H1 (cell line): ENCODE measurements at regions not wholly inside any gene's neighbourhood (a gene's known extent, or its start where the extent isn't known, plus 50 kb on each side); places are given as distances from the start of the nearest gene placed in this dataset.
A peak's percentile ranks its signal among the peaks of the same experiment; 100 is the strongest.

Experiments
- CTCF ChIA-PET: fragments of 300-600 bp; sonication (Branson Sonifier 250); formaldehyde crosslinking; loops from one replicate; lab custom pipeline; 2021; ENCODE audit not compliant: partially characterized antibody; lab: Charles Lee
- POLR2A ChIA-PET: fragments of 300-600 bp; sonication (Branson Sonifier 250); formaldehyde crosslinking; loops from one replicate; lab custom pipeline; 2021; ENCODE audit warnings: inconsistent platforms; ENCODE audit not compliant: partially characterized antibody; lab: Charles Lee
- DNase-seq, 2 experiments: peaks; one replicate each; pipeline versions ENCODE4 v3.0.0 to v3.0.0-alpha.2; 2010 to 2022; ENCODE audit warnings: low spot score in 2 of 2, low read depth in 1 of 2, mixed read lengths in 1 of 2
- FAIRE-seq: peaks from 2 replicates; lab custom pipeline; 2011; peaks lifted over from hg19 to GRCh38; lab: Jason Lieb, UNC
- H2AFZ ChIP-seq: 2 replicates; pipeline ENCODE4 v1.8.1; 2012; ENCODE audit warnings: low read length, inconsistent platforms
- H2AK5ac ChIP-seq: 2 replicates; pipeline ENCODE4 v1.6.1; 2013; ENCODE audit warnings: low read depth, low read length
- H2BK120ac ChIP-seq: replicated peaks from 2 replicates; pipeline ENCODE3; 2013; ENCODE audit warnings: low read depth, low read length, inconsistent platforms
- H2BK12ac ChIP-seq: 2 replicates; pipeline ENCODE4 v1.6.1; 2013; ENCODE audit warnings: low read depth, low read length
- H2BK15ac ChIP-seq: 2 replicates; pipeline ENCODE4 v1.6.1; 2013; ENCODE audit warnings: low read length
- H2BK20ac ChIP-seq: 2 replicates; pipeline ENCODE4 v1.6.1; 2013; ENCODE audit warnings: low read length
- H2BK5ac ChIP-seq: 2 replicates; pipeline ENCODE4 v1.6.1; 2013; ENCODE audit warnings: low read depth, low read length
- H3K14ac ChIP-seq: 2 replicates; pipeline ENCODE4 v1.6.1; 2013; ENCODE audit warnings: inconsistent platforms; ENCODE audit not compliant: insufficient read length
- H3K18ac ChIP-seq: 2 replicates; pipeline ENCODE4 v1.6.1; 2013; ENCODE audit warnings: low read length; ENCODE audit errors: extremely low read depth
- H3K23ac ChIP-seq: 2 replicates; pipeline ENCODE4 v1.6.1; 2013; ENCODE audit warnings: inconsistent platforms; ENCODE audit not compliant: insufficient read length
- H3K23me2 ChIP-seq: 2 replicates; pipeline ENCODE4 v1.6.1; 2013; ENCODE audit warnings: low read depth, low read length
- H3K27ac ChIP-seq: 2 replicates; pipeline ENCODE4 v1.6.1; 2011; ENCODE audit warnings: low read depth, low read length, inconsistent platforms
- H3K27me3 ChIP-seq, 4 experiments: replicated peaks in 1 of 4; 1 replicate in 1 of 4; 2 replicates in 3 of 4; pipeline versions ENCODE4 v1.6.1 to v1.8.1; 2011 to 2013; ENCODE audit warnings: low read length in 3 of 4, mild to moderate bottlenecking in 3 of 4, inconsistent platforms in 2 of 4, mixed read lengths in 2 of 4, moderate library complexity in 1 of 4; ENCODE audit not compliant: control insufficient read depth in 3 of 4, insufficient read depth in 3 of 4; ENCODE audit errors: extremely low read depth in 1 of 4
- H3K36me3 ChIP-seq, 4 experiments: 2 replicates each; pipeline versions ENCODE4 v1.6.1 to v1.8.1; 2011 to 2013; ENCODE audit warnings: mild to moderate bottlenecking in 4 of 4, low read length in 3 of 4, moderate library complexity in 2 of 4, control low read depth in 1 of 4, inconsistent platforms in 1 of 4; ENCODE audit not compliant: insufficient read depth in 4 of 4, control insufficient read depth in 2 of 4
- H3K4ac ChIP-seq: replicated peaks from 2 replicates; pipeline ENCODE3; 2013; ENCODE audit warnings: low read length, low read depth, mixed read lengths, inconsistent platforms; ENCODE audit not compliant: insufficient read length
- H3K4me1 ChIP-seq, 4 experiments: replicated peaks in 1 of 4; 1 replicate in 1 of 4; 2 replicates in 3 of 4; pipeline versions ENCODE4 v1.6.1 to v1.8.1; 2011 to 2013; ENCODE audit warnings: low read length in 3 of 4, inconsistent platforms in 2 of 4, mixed read lengths in 1 of 4; ENCODE audit not compliant: insufficient read depth in 4 of 4, control insufficient read depth in 3 of 4
- H3K4me2 ChIP-seq, 2 experiments: 2 replicates each; pipeline versions ENCODE4 v1.6.1 to v1.8.1; 2011 to 2013; ENCODE audit warnings: low read depth in 2 of 2, low read length in 2 of 2, control low read depth in 1 of 2, inconsistent platforms in 1 of 2, mild to moderate bottlenecking in 1 of 2; ENCODE audit not compliant: insufficient read depth in 1 of 2
- H3K4me3 ChIP-seq, 4 experiments: fragments of 200-600, 300-600 bp in 1 of 4; sonication (generic), shearing (Covaris generic), sonication (Bioruptor Twin) in 1 of 4; 2 replicates each; pipeline versions ENCODE4 v1.5.1 to v1.8.1; 2011 to 2016; ENCODE audit warnings: low read length in 4 of 4, low read depth in 3 of 4, control low read depth in 2 of 4, inconsistent platforms in 2 of 4, mild to moderate bottlenecking in 2 of 4, mixed read lengths in 1 of 4, moderate library complexity in 1 of 4; ENCODE audit not compliant: insufficient read depth in 2 of 4; ENCODE audit errors: extremely low read depth in 1 of 4
- H3K56ac ChIP-seq: replicated peaks from 2 replicates; pipeline ENCODE3; 2013; ENCODE audit warnings: low read depth, mild to moderate bottlenecking, mixed read lengths, low read length, inconsistent platforms; ENCODE audit not compliant: insufficient read length
- H3K79me1 ChIP-seq: 2 replicates; pipeline ENCODE4 v1.6.1; 2013; ENCODE audit warnings: low read depth, low read length, control low read depth
- H3K79me2 ChIP-seq, 2 experiments: 2 replicates each; pipeline versions ENCODE4 v1.6.1 to v1.8.1; 2012 to 2013; ENCODE audit warnings: low read length in 2 of 2, mild to moderate bottlenecking in 2 of 2, inconsistent platforms in 1 of 2; ENCODE audit not compliant: insufficient read depth in 2 of 2, control insufficient read depth in 1 of 2
- H3K9ac ChIP-seq, 4 experiments: replicated peaks in 1 of 4; 1 replicate in 1 of 4; 2 replicates in 3 of 4; pipeline versions ENCODE4 v1.6.1 to v1.8.1; 2011 to 2013; ENCODE audit warnings: low read depth in 3 of 4, low read length in 3 of 4, control low read depth in 2 of 4, mild to moderate bottlenecking in 2 of 4, moderate library complexity in 2 of 4, inconsistent platforms in 1 of 4; ENCODE audit errors: extremely low read depth in 1 of 4
- H3K9me3 ChIP-seq, 2 experiments: 2 replicates each; pipeline versions ENCODE4 v1.6.1 to v1.8.1; 2012 to 2013; ENCODE audit warnings: mild to moderate bottlenecking in 2 of 2, moderate library complexity in 2 of 2, control low read depth in 1 of 2, inconsistent platforms in 1 of 2, low read depth in 1 of 2, low read length in 1 of 2, mixed read lengths in 1 of 2; ENCODE audit not compliant: insufficient read depth in 2 of 2
- H4K20me1 ChIP-seq, 2 experiments: replicated peaks in 1 of 2; 2 replicates each; pipeline versions ENCODE3 to v1.8.1; 2011 to 2013; ENCODE audit warnings: inconsistent platforms in 2 of 2, low read length in 2 of 2, mild to moderate bottlenecking in 1 of 2; ENCODE audit not compliant: insufficient read depth in 2 of 2, control insufficient read depth in 1 of 2
- H4K5ac ChIP-seq: 2 replicates; pipeline ENCODE4 v1.6.1; 2013; ENCODE audit warnings: low read length, low read depth, mixed read lengths, inconsistent platforms; ENCODE audit not compliant: insufficient read length
- H4K8ac ChIP-seq: 2 replicates; pipeline ENCODE4 v1.8.0; 2013; ENCODE audit warnings: mild to moderate bottlenecking, moderate library complexity, low read length, inconsistent platforms; ENCODE audit not compliant: insufficient read depth; ENCODE audit errors: extremely low read depth
- H4K91ac ChIP-seq: replicated peaks from 2 replicates; pipeline ENCODE3; 2013; ENCODE audit warnings: low read length, mixed read lengths, inconsistent platforms; ENCODE audit not compliant: insufficient read length
- ATF2 ChIP-seq: IDR thresholded peaks from 2 replicates; pipeline ENCODE4 v1.6.1; 2012; ENCODE audit warnings: low read length, inconsistent platforms
- CHD2 ChIP-seq: IDR thresholded peaks from 2 replicates; pipeline ENCODE4 v1.6.1; 2012; ENCODE audit warnings: low read length, improper control_type of control experiment
- CTBP2 ChIP-seq: IDR thresholded peaks from 2 replicates; pipeline ENCODE4 v1.7.0; 2011; ENCODE audit warnings: borderline replicate concordance, mild to moderate bottlenecking, moderate library complexity, mixed read lengths, low read length; ENCODE audit not compliant: insufficient read depth, insufficient read length
- JUND ChIP-seq: IDR thresholded peaks from 2 replicates; pipeline ENCODE4 v1.6.1; 2011; ENCODE audit warnings: mild to moderate bottlenecking, improper control_type of control experiment, low read length
- KDM1A ChIP-seq: fragments of 200-600, 300-600 bp; sonication (generic); IDR thresholded peaks from 2 replicates; pipeline ENCODE4 v1.7.1; 2016; ENCODE audit warnings: mild to moderate bottlenecking, low read length, borderline replicate concordance
- MAFK ChIP-seq: IDR thresholded peaks from 2 replicates; pipeline ENCODE4 v1.6.1; 2012; ENCODE audit warnings: low read depth, mild to moderate bottlenecking, improper control_type of control experiment, low read length
- NANOG ChIP-seq: IDR thresholded peaks from 2 replicates; pipeline ENCODE4 v1.6.1; 2011; ENCODE audit warnings: low read length, low read depth, mild to moderate bottlenecking, inconsistent platforms; ENCODE audit not compliant: insufficient read depth, poor library complexity, severe bottlenecking
- RFX5 ChIP-seq: IDR thresholded peaks from 2 replicates; pipeline ENCODE4 v1.6.1; 2011; ENCODE audit warnings: low read depth, low read length, improper control_type of control experiment, borderline replicate concordance
- SIX5 ChIP-seq: IDR thresholded peaks from 2 replicates; pipeline ENCODE4 v1.6.1; 2011; ENCODE audit warnings: mild to moderate bottlenecking, low read depth, low read length
- TBP ChIP-seq: IDR thresholded peaks from 2 replicates; pipeline ENCODE4 v1.6.1; 2011; ENCODE audit warnings: low read depth, low read length, improper control_type of control experiment
- USF2 ChIP-seq: IDR thresholded peaks from 2 replicates; pipeline ENCODE4 v1.6.1; 2011; ENCODE audit warnings: low read length, improper control_type of control experiment
- WGBS, 2 experiments: shearing (Covaris generic) in 1 of 2; methylation state at CpG; one replicate each; pipeline versions ENCODE4 v1.1.6 to v1.1.7; 2013 to 2015; ENCODE audit warnings: low lambda C conversion rate in 2 of 2, mixed read lengths in 2 of 2, inconsistent platforms in 1 of 2, low coverage in 1 of 2, missing lambda C conversion rate in 1 of 2; ENCODE audit not compliant: insufficient replicate concordance in 2 of 2, insufficient coverage in 1 of 2, insufficient read length in 1 of 2; ENCODE audit errors: extremely low coverage in 1 of 2, missing lambda C conversion rate in 1 of 2; 5-methylcytosine and 5-hydroxymethylcytosine counted together

- Histone ChIP-seq H3K9me3 (no peaks in the 10 kb centered on the region; a peak in 1 of 4 replicates), H3K56ac (no peak overlapping the region), H2BK120ac (no peak overlapping the region), H2AK5ac (no peak overlapping the region), H4K8ac (peak overlapping the region; percentile 41), H2AFZ (no peak overlapping the region), H3K23ac (no peak overlapping the region), H2BK15ac (no peak overlapping the region), H3K4ac (no peak overlapping the region), H3K4me2 (no peak overlapping the region), H3K4me3 (no peak overlapping the region), H2BK20ac (no peak overlapping the region; the same call in 1 of the 2 replicates), H3K79me2 (no peaks in the 10 kb centered on the region), H3K18ac (no peak overlapping the region), H4K5ac (no peak overlapping the region), H3K9ac (no peak overlapping the region), H3K79me1 (no peaks in the 10 kb centered on the region), H3K27ac (no peak overlapping the region), H2BK12ac (0 out of 2 replicates have a peak overlapping the region, but pooled peaks have one; percentile 17), H3K36me3 (no peaks in the 10 kb centered on the region), H3K14ac (no peak overlapping the region), H4K91ac (no peak overlapping the region), H3K23me2 (peaks cover 5% of the 10 kb centered on the region; the same call in 1 of the 2 replicates), H3K27me3 (peaks cover 0 to 2% (median 0%) of the 10 kb centered on the region in 4 experiments; a peak in 1 of 7 replicates), H4K20me1 (peaks cover 0 to 4% of the 10 kb centered on the region in 2 experiments), H3K4me1 (peaks cover 2 to 6% (median 3%) of the 10 kb centered on the region in 4 experiments; a peak in 5 of 7 replicates), H2BK5ac (peak overlapping the region; percentile 68; the same call in 1 of the 2 replicates)
- 89% methylated on average over 9 of the region's 9 CpGs; no CpG with 5 or more reads in 1 of the 2 experiments for WGBS, 2 experiments
- ChIA-PET CTCF (interaction anchor here (0.7 kb wide), 1 partner anchor 831 kb away, joined by 3 read pairs; no protein-coding TSS in a partner anchor), POLR2A (interaction anchor here (1.3 kb wide), 1 partner anchor 14 kb away, joined by 4 read pairs; no protein-coding TSS in a partner anchor)
- FAIRE-seq: no peak
- no peak for DNase-seq
- TF ChIP-seq JUND (no peak), NANOG (no peak), RFX5 (no peak), ATF2 (no peak), SIX5 (no peak), USF2 (no peak), CHD2 (no peak), TBP (no peak), KDM1A (no peak), MAFK (no peak), CTBP2 (no peak)
Measured at GRCh38 chr18:78154444-78154843, 825.2 kb upstream of the SALL3 start.
